ENCODE measurements at regions not wholly inside any gene's neighbourhood (a gene's known extent, or its start where the extent isn't known, plus 50 kb on each side); places are given as distances from the start of the nearest gene placed in this dataset.
A peak's percentile ranks its signal among the peaks of the same experiment; 100 is the strongest.

DNA sequence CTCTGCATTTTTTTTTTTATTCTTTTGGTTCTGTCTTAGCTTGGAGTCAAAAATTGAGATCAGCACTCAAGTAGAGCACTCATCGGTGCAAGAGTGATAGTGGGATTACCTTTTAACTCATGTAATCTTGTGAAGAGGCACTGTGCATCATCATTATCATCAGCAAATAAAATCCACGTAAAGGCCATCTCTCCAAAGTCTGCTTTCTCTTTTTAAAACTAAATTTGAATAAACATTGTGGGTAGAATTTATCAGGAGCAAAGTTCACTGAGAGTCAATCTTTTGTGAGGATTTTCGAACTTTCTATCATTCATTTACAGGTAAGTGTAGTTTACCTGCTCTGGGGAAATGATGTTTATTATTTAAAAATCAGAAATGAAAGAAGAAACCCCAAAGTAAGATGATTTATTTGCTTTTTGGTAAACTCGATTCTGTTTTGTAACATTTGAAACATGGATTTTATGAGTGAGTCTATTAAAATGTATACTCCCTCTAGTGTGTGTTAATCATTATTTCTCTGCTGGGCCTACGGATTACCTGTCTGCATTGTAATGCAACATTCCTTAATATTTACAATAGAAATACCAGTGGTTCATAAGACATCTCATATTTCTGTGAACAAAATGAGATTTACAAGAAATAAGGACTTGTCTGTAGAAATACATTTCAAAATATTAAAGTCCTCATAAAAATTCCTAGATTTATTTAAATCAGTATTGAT lies 327.7 kb upstream of the NAALADL2 start:
- H3K4me1 ChIP-seq (ENCODE audit: control insufficient read depth, insufficient read depth, low read length) = peaks cover 5% of the 10 kb centered on the region
- no peaks in the 10 kb centered on the region for H3K9me3 ChIP-seq (ENCODE audit: control insufficient read depth, low read length)
- H3K4me3 ChIP-seq (ENCODE audit: insufficient read depth, low read depth, low read length) = no peak overlapping the region
- no peaks in the 10 kb centered on the region for H3K36me3 ChIP-seq (ENCODE audit: control insufficient read depth, insufficient read depth, low read length)
- no peak overlapping the region for H3K27ac ChIP-seq (ENCODE audit: insufficient read depth, low read depth, low read length, poor library complexity, severe bottlenecking)
- no peaks in the 10 kb centered on the region for H3K27me3 ChIP-seq (ENCODE audit: control insufficient read depth, insufficient read depth, low read length, poor library complexity, severe bottlenecking)
- WGBS, 2 experiments = 92 to 96% methylated on average over 3 to 5 of the region's 5 CpGs

DNA sequence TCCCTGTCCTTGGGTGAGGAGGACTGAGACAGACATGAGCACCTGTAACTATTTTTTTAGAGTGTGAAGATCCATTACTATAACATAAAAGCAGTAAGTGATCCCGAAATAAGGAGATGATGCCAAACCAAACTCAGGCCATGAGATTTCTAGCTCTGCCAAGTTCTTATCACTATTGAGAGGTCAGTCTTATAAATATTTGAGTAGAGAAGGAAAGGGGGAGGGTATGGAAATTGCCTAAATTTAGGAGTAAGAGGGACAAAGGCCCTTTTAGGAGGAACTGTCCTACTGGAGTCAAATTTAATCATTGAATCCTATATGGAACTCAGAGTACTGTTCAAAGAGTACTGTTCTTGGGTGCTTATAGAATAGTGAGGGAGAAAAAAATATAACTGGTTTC lies 326.9 kb upstream of the NAALADL2 start:
- Histone ChIP-seq H3K9me3 (ENCODE audit: control insufficient read depth, low read length) (no peaks in the 10 kb centered on the region), H3K27me3 (ENCODE audit: control insufficient read depth, insufficient read depth, low read length, poor library complexity, severe bottlenecking) (no peaks in the 10 kb centered on the region), H3K36me3 (ENCODE audit: control insufficient read depth, insufficient read depth, low read length) (no peaks in the 10 kb centered on the region), H3K4me3 (ENCODE audit: insufficient read depth, low read depth, low read length) (no peak overlapping the region), H3K27ac (ENCODE audit: insufficient read depth, low read depth, low read length, poor library complexity, severe bottlenecking) (no peak overlapping the region), H3K4me1 (ENCODE audit: control insufficient read depth, insufficient read depth, low read length) (peaks cover 7% of the 10 kb centered on the region)
- WGBS, 2 experiments = 96% methylated on average over 1 of the region's 1 CpG; no CpG with 5 or more reads in 1 of the 2 experiments

DNA sequence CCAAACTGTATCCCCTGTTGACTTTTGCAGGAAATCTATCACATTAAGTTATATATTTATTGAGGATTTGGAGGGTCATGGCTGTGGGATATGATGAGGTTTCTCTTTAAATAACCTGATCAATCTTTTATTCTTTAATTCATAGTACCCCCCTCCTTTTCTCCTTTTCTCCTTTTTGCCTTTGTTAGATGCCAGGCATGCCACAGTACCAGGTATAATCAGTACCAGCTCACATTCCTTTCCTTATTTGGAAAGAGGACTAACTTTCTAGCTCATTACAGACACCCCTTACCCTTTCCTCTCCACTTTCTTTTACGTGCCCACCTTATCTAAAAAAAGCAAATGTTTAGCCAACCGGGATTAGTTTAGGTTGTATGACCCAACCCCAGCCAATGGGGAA lies 326.4 kb upstream of the NAALADL2 start:
- WGBS, 2 experiments = 92 to 97% methylated on average over 1 to 2 of the region's 2 CpGs
- Histone ChIP-seq H3K9me3 (ENCODE audit: control insufficient read depth, low read length) (no peaks in the 10 kb centered on the region), H3K36me3 (ENCODE audit: control insufficient read depth, insufficient read depth, low read length) (no peaks in the 10 kb centered on the region), H3K27me3 (ENCODE audit: control insufficient read depth, insufficient read depth, low read length, poor library complexity, severe bottlenecking) (no peaks in the 10 kb centered on the region), H3K4me3 (ENCODE audit: insufficient read depth, low read depth, low read length) (no peak overlapping the region), H3K27ac (ENCODE audit: insufficient read depth, low read depth, low read length, poor library complexity, severe bottlenecking) (no peak overlapping the region), H3K4me1 (ENCODE audit: control insufficient read depth, insufficient read depth, low read length) (peaks cover 7% of the 10 kb centered on the region)

DNA sequence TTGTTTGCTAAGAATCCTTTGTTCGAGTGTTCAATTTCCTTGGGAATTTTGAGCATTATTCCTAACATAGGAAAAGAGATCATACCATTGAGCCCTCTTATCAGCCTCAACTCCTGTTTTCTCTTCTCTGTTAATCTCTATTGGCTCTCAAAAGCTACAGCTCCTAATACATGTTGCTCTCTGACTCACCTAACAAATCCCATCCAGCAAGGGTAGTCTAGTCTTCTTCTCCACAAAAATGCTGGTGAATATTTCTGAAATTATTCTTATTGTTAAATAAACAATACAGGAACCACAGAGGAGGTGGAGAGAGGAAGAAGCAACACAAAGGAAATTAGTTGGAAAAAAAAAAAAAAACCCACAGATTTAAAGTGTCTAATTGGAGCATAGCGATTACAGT lies 325.8 kb upstream of the NAALADL2 start:
- WGBS, 2 experiments = 88 to 100% methylated on average over 2 of the region's 2 CpGs
- no peaks in the 10 kb centered on the region for H3K27me3 ChIP-seq (ENCODE audit: control insufficient read depth, insufficient read depth, low read length, poor library complexity, severe bottlenecking)
- no peaks in the 10 kb centered on the region for H3K9me3 ChIP-seq (ENCODE audit: control insufficient read depth, low read length)
- no peak overlapping the region for H3K4me3 ChIP-seq (ENCODE audit: insufficient read depth, low read depth, low read length)
- no peaks in the 10 kb centered on the region for H3K36me3 ChIP-seq (ENCODE audit: control insufficient read depth, insufficient read depth, low read length)
- H3K27ac ChIP-seq (ENCODE audit: insufficient read depth, low read depth, low read length, poor library complexity, severe bottlenecking) = no peak overlapping the region
- H3K4me1 ChIP-seq (ENCODE audit: control insufficient read depth, insufficient read depth, low read length) = peaks cover 7% of the 10 kb centered on the region

DNA sequence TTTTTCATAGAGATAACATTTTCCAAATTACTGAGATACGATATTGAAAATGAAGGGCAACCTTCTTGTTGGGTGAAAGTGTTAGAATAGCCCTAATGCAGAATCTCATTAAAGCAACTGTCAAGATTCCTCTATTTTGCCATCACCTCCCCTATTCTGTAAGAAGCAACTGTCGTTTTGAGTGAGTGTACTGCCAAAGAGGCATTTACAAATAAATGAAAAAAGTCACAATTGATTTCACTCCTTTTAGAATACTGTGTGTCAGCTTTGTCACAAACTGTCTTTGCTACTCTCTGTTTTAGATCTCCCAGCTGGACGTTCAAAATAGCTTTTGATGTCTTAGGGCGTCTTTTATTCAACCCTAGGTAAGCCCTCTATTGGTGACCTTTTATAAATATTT lies 322.8 kb upstream of the NAALADL2 start:
- Histone ChIP-seq H3K27ac (ENCODE audit: insufficient read depth, low read depth, low read length, poor library complexity, severe bottlenecking) (no peak overlapping the region), H3K9me3 (ENCODE audit: control insufficient read depth, low read length) (no peaks in the 10 kb centered on the region), H3K36me3 (ENCODE audit: control insufficient read depth, insufficient read depth, low read length) (no peaks in the 10 kb centered on the region), H3K4me3 (ENCODE audit: insufficient read depth, low read depth, low read length) (no peak overlapping the region), H3K4me1 (ENCODE audit: control insufficient read depth, insufficient read depth, low read length) (peaks cover 24% of the 10 kb centered on the region), H3K27me3 (ENCODE audit: control insufficient read depth, insufficient read depth, low read length, poor library complexity, severe bottlenecking) (no peaks in the 10 kb centered on the region)
- WGBS, 2 experiments = 14 to 29% methylated on average over 2 to 4 of the region's 4 CpGs

DNA sequence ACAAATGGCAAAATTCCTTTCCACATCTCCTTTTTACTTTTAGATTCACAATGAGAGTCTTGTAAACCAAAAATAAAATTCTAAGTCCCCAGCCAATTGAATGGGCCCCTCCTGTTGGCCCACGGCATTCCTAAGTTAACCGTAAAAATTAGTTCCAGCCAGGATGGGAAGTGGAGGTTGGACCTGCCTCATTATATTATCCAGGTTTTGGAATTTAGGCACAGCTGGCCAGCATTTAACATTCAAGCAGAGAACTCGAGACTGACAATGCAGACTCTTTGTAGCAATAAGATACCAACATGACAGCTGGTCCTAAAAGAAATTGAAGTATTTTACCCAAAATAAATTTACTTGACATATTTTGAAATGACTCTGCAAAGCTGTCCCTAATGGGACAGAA lies 321.0 kb upstream of the NAALADL2 start:
- Histone ChIP-seq H3K4me1 (ENCODE audit: control insufficient read depth, insufficient read depth, low read length) (peaks cover 24% of the 10 kb centered on the region), H3K27ac (ENCODE audit: insufficient read depth, low read depth, low read length, poor library complexity, severe bottlenecking) (peak overlapping the region; percentile 4), H3K4me3 (ENCODE audit: insufficient read depth, low read depth, low read length) (no peak overlapping the region), H3K27me3 (ENCODE audit: control insufficient read depth, insufficient read depth, low read length, poor library complexity, severe bottlenecking) (no peaks in the 10 kb centered on the region), H3K9me3 (ENCODE audit: control insufficient read depth, low read length) (no peaks in the 10 kb centered on the region), H3K36me3 (ENCODE audit: control insufficient read depth, insufficient read depth, low read length) (no peaks in the 10 kb centered on the region)
- WGBS, 2 experiments = 11 to 17% methylated on average over 3 of the region's 3 CpGs

DNA sequence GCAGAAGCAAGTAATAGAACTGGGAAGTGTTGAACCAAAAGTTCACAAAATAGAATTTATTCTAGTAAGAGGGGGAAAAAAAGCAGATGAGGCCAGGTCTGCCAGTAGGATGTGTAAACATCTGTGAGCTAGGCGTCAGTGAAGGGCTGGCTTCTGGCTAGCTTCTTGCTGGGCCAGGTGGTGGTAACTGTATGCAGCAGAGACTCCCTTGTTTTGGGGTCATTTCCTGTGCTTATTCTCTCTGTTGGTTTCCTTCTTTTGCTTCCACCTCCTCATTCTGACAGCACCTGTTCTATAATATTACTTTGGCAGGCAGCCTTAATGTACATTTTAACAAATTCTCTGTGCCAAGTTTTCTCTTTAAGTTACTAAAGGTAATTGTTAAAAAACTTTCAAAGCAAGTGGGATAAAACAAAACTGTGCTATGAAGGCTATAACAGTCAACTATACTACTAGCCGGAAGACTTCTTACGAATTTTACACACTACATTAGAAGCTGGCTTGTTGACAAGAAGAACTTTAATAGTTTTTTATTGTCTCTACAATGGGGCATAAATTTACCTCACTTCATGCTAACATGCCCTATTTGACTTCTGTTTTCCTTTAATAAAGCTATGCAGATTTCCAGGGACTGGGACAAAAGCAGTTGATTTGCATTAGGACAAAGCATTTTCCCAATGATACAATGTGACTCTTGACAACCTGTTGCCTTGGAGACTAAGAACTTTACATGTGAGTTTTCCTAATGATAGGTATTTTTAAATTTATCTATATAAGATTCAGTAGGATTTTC lies 318.8 kb upstream of the NAALADL2 start:
- 7 to 23% methylated on average over 3 of the region's 3 CpGs for WGBS, 2 experiments
- Histone ChIP-seq H3K27ac (ENCODE audit: insufficient read depth, low read depth, low read length, poor library complexity, severe bottlenecking) (peak overlapping the region; percentile 61), H3K36me3 (ENCODE audit: control insufficient read depth, insufficient read depth, low read length) (no peaks in the 10 kb centered on the region), H3K4me3 (ENCODE audit: insufficient read depth, low read depth, low read length) (no peak overlapping the region), H3K9me3 (ENCODE audit: control insufficient read depth, low read length) (no peaks in the 10 kb centered on the region), H3K27me3 (ENCODE audit: control insufficient read depth, insufficient read depth, low read length, poor library complexity, severe bottlenecking) (no peaks in the 10 kb centered on the region), H3K4me1 (ENCODE audit: control insufficient read depth, insufficient read depth, low read length) (peaks cover 24% of the 10 kb centered on the region)

DNA sequence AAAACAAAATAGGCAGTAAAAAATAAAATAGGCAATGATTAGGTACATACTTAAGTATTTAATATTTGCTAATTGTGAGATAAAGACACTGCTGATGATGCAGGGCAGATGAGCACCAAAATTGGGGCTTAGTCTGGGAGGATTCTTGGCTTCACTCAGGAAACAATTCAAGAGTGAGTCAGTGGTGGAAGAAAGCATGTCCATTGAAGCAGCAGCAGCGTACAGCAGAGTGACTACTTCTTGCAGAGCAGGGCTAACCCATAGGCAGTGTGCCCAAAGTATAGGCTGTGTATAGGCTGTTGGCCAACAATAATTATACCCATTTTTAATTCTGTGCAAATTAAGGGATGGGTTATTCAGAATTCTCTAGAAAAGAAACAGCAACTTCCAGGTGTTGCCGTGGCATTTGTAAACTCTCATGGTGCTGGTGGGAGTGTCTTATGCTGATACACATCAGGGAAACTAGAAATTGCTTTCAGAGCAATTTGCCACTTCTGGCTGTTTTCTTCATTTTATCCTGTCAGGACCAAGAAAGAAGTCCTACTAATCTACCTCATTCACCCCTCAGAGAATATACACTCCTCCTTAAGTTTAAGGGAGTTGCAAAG lies 317.3 kb upstream of the NAALADL2 start:
- WGBS, 2 experiments = 90 to 100% methylated on average over 2 of the region's 2 CpGs

DNA sequence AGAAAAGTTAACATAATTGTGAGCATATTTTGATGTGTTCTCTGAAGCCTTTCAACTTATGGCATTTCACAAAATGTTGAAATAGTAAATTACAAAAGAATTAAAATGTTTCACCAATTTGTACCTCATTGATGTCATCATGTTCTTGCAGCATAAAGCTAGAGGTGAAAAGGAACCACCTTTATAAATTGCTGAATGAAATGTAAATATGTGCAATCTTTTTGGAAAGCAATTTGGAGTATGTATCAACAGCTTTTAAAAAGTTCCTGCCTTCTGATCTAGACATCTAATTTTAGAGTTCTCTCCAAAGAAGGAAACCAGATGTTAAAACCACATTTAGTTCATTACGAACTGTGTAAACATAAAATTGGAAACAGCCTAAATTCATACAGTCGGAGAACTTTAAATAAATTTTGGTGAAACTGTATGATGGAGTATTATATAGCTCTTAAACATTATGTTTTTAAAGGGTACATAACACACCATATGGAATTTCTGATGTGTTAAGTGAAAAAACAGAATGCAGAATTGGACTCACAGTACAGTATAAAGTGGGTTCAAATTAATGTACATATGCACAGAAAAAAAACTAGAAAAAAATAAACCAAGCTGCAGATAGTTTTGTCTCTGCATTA lies 311.2 kb upstream of the NAALADL2 start:
- H3K27ac ChIP-seq (ENCODE audit: insufficient read depth, low read depth, low read length, poor library complexity, severe bottlenecking) = no peak overlapping the region
- no peaks in the 10 kb centered on the region for H3K36me3 ChIP-seq (ENCODE audit: control insufficient read depth, insufficient read depth, low read length)
- no peaks in the 10 kb centered on the region for H3K27me3 ChIP-seq (ENCODE audit: control insufficient read depth, insufficient read depth, low read length, poor library complexity, severe bottlenecking)
- 100% methylated on average over 2 of the region's 2 CpGs for WGBS, 2 experiments
- no peak overlapping the region for H3K4me3 ChIP-seq (ENCODE audit: insufficient read depth, low read depth, low read length)
- no peaks in the 10 kb centered on the region for H3K4me1 ChIP-seq (ENCODE audit: control insufficient read depth, insufficient read depth, low read length)
- H3K9me3 ChIP-seq (ENCODE audit: control insufficient read depth, low read length) = no peaks in the 10 kb centered on the region

More for the DNA sequence above, 317.3 kb upstream of the NAALADL2 start:
- no peaks in the 10 kb centered on the region for H3K27me3 ChIP-seq (ENCODE audit: control insufficient read depth, insufficient read depth, low read length, poor library complexity, severe bottlenecking)
- H3K27ac ChIP-seq (ENCODE audit: insufficient read depth, low read depth, low read length, poor library complexity, severe bottlenecking) = no peak overlapping the region
- H3K4me3 ChIP-seq (ENCODE audit: insufficient read depth, low read depth, low read length) = no peak overlapping the region
- no peaks in the 10 kb centered on the region for H3K36me3 ChIP-seq (ENCODE audit: control insufficient read depth, insufficient read depth, low read length)
- peaks cover 16% of the 10 kb centered on the region for H3K4me1 ChIP-seq (ENCODE audit: control insufficient read depth, insufficient read depth, low read length)
- H3K9me3 ChIP-seq (ENCODE audit: control insufficient read depth, low read length) = no peaks in the 10 kb centered on the region
